Endothelial cell of umbilical vein (primary cell): ENCODE measurements at regions not wholly inside any gene's neighbourhood (a gene's known extent, or its start where the extent isn't known, plus 50 kb on each side); places are given as distances from the start of the nearest gene placed in this dataset.

ENCODE experiments used
- BruUV-seq: library from RNA; stranded (reverse); fragments of 400-500 nt; replicated peaks from 2 replicates; lab custom pipeline; 2021; lab: Mats Ljungman, UMichigan
- CTCF ChIA-PET: fragments of 300-600, 350-600 bp; sonication (Branson Sonifier 250); formaldehyde crosslinking; loops from one replicate; lab custom pipeline; 2021; ENCODE audit warnings: antibody characterized with exemption, inconsistent platforms; lab: Charles Lee
- POLR2A ChIA-PET: fragments of 300-600, 350-600 bp; sonication (Branson Sonifier 250); formaldehyde crosslinking; loops from one replicate; lab custom pipeline; 2021; ENCODE audit warnings: antibody characterized with exemption, inconsistent platforms; lab: Charles Lee
- DNase-seq: peaks from one replicate; pipeline ENCODE4 v3.0.0-alpha.2; 2011; ENCODE audit warnings: low read depth, low spot score
- FAIRE-seq: peaks from 2 replicates; lab custom pipeline; 2011; peaks lifted over from hg19 to GRCh38; lab: Jason Lieb, UNC
- H2AFZ ChIP-seq: 2 replicates; pipeline ENCODE4 v1.6.0; 2012; ENCODE audit warnings: low read depth, low read length, control low read depth, inconsistent platforms
- H3K27ac ChIP-seq: 2 replicates; pipeline ENCODE4 v1.5.1; 2011; ENCODE audit warnings: low read depth, mild to moderate bottlenecking, control low read depth, low read length, moderate library complexity; ENCODE audit not compliant: insufficient read depth
- H3K27me3 ChIP-seq, 2 experiments: 2 replicates each; pipeline versions ENCODE4 v1.6.0 to v1.6.1; 2011; ENCODE audit warnings: low read length in 2 of 2, mixed read lengths in 1 of 2; ENCODE audit not compliant: control insufficient read depth in 2 of 2, insufficient read depth in 2 of 2
- H3K36me3 ChIP-seq, 2 experiments: 2 replicates in 1 of 2; 3 replicates in 1 of 2; pipeline ENCODE4 v1.5.1; 2011; ENCODE audit warnings: low read length in 2 of 2, mild to moderate bottlenecking in 1 of 2, moderate library complexity in 1 of 2; ENCODE audit not compliant: control insufficient read depth in 2 of 2, insufficient read depth in 2 of 2; ENCODE audit errors: extremely low read depth in 1 of 2
- H3K4me1 ChIP-seq: 3 replicates; pipeline ENCODE4 v1.5.1; 2011; ENCODE audit warnings: mild to moderate bottlenecking, low read length; ENCODE audit not compliant: control insufficient read depth, insufficient read depth; ENCODE audit errors: extremely low read depth
- H3K4me2 ChIP-seq: 2 replicates; pipeline ENCODE4 v1.6.1; 2011; ENCODE audit warnings: low read length, control low read depth, mixed read lengths; ENCODE audit not compliant: insufficient read depth
- H3K4me3 ChIP-seq, 3 experiments: fragments of 200-600 bp in 1 of 3; sonication (generic), shearing (Covaris generic) in 1 of 3; replicated peaks in 1 of 3; 2 replicates each; pipeline ENCODE4 v1.5.1; 2011 to 2016; ENCODE audit warnings: control low read depth in 3 of 3, low read length in 3 of 3, mild to moderate bottlenecking in 2 of 3, inconsistent platforms in 1 of 3, low read depth in 1 of 3, moderate library complexity in 1 of 3; ENCODE audit not compliant: insufficient read depth in 1 of 3
- H3K79me2 ChIP-seq: 2 replicates; pipeline ENCODE4 v1.6.0; 2012; ENCODE audit warnings: low read length, inconsistent platforms; ENCODE audit not compliant: control insufficient read depth, insufficient read depth
- H3K9ac ChIP-seq: replicated peaks from 2 replicates; pipeline ENCODE3; 2011; ENCODE audit warnings: low read length, control low read depth; ENCODE audit not compliant: insufficient read depth; ENCODE audit errors: extremely low read depth
- H3K9me1 ChIP-seq: replicated peaks from 3 replicates; pipeline ENCODE4 v1.6.0; 2011; ENCODE audit warnings: mild to moderate bottlenecking, low read length; ENCODE audit not compliant: control insufficient read depth, insufficient read depth; ENCODE audit errors: extremely low read depth
- H3K9me3 ChIP-seq: replicated peaks from 2 replicates; pipeline ENCODE4 v1.5.1; 2012; ENCODE audit warnings: low read length, inconsistent platforms; ENCODE audit not compliant: control insufficient read depth, insufficient read depth
- H4K20me1 ChIP-seq: replicated peaks from 2 replicates; pipeline ENCODE3; 2011; ENCODE audit warnings: mild to moderate bottlenecking, low read length; ENCODE audit not compliant: control insufficient read depth, insufficient read depth; ENCODE audit errors: extremely low read depth
- CTCF ChIP-seq, 2 donors: IDR thresholded peaks; 1 replicate in 1 of 2; 2 replicates in 1 of 2; pipeline ENCODE4 v1.5.1; 2011; ENCODE audit warnings: low read length in 2 of 2, mild to moderate bottlenecking in 2 of 2, moderate library complexity in 2 of 2, control low read depth in 1 of 2, inconsistent platforms in 1 of 2, low read depth in 1 of 2; ENCODE audit not compliant: insufficient read depth in 1 of 2; ENCODE audit errors: extremely low read depth in 1 of 2
- EZH2 ChIP-seq: IDR thresholded peaks from 2 replicates; pipeline ENCODE4 v1.6.1; 2012; ENCODE audit warnings: borderline replicate concordance, low read depth, mild to moderate bottlenecking, moderate library complexity, low read length, inconsistent platforms; ENCODE audit not compliant: severe bottlenecking
- FOS ChIP-seq: IDR thresholded peaks from 2 replicates; pipeline ENCODE4 v1.6.1; 2011; ENCODE audit warnings: mild to moderate bottlenecking, low read length, moderate library complexity, borderline replicate concordance; ENCODE audit not compliant: insufficient read depth
- GATA2 ChIP-seq: IDR thresholded peaks from 2 replicates; pipeline ENCODE4 v1.7.0; 2011; ENCODE audit warnings: low read depth, mild to moderate bottlenecking, moderate library complexity, mixed read lengths, low read length; ENCODE audit not compliant: insufficient read length, insufficient read depth
- JUN ChIP-seq: IDR thresholded peaks from 2 replicates; pipeline ENCODE4 v1.6.1; 2011; ENCODE audit warnings: borderline replicate concordance, low read depth; ENCODE audit not compliant: insufficient read length, insufficient read depth
- MAX ChIP-seq: IDR thresholded peaks from 2 replicates; pipeline ENCODE4 v1.6.1; 2011; ENCODE audit not compliant: insufficient read depth, insufficient read length
- MYC ChIP-seq: IDR thresholded peaks from one replicate; pipeline ENCODE4 v1.6.1; 2011; ENCODE audit warnings: mild to moderate bottlenecking, low read depth, low read length
- POLR2A ChIP-seq: IDR thresholded peaks from 2 replicates; pipeline ENCODE4 v1.6.1; 2012; ENCODE audit warnings: low read depth, mild to moderate bottlenecking, control low read depth, low read length
- POLR2AphosphoS5 ChIP-seq: IDR thresholded peaks from 2 replicates; pipeline ENCODE4 v1.6.1; 2012; ENCODE audit warnings: low read depth, mild to moderate bottlenecking, control low read depth, low read length, moderate library complexity; ENCODE audit not compliant: insufficient read depth
- dilution Hi-C: fragments of 300-500 bp; cut with MboI; formaldehyde crosslinking; loops from one replicate; pipeline ENCODE4 v1.15.0; 2019; ENCODE audit warnings: low sequenced_read_pairs; ENCODE audit not compliant: extremely low pct_ligation_motif_present
- intact Hi-C: fragments of 100-400 bp; cut with micrococcal nuclease; formaldehyde crosslinking; loops from one replicate; pipeline ENCODE4 v1.10.0; 2022

GRCh38 chr19:30273184-30273583 lies 99.0 kb upstream of the ZNF536 start:
- Histone ChIP-seq H3K36me3 (no peaks in the 10 kb centered on the region), H3K9me1 (no peaks in the 10 kb centered on the region), H3K9ac (no peak overlapping the region), H2AFZ (no peak overlapping the region), H3K4me2 (no peak overlapping the region), H3K27ac (no peak overlapping the region), H3K79me2 (no peaks in the 10 kb centered on the region), H3K9me3 (no peaks in the 10 kb centered on the region), H3K4me3 (no peak overlapping the region), H3K4me1 (no peaks in the 10 kb centered on the region), H3K27me3 (no peaks in the 10 kb centered on the region), H4K20me1 (no peaks in the 10 kb centered on the region)
- ChIA-PET CTCF (no interaction called here), POLR2A (no interaction called here)
- FAIRE-seq (no peak), DNase-seq (no peak)
- TF ChIP-seq EZH2 (no peak), POLR2A (no peak)
- intact Hi-C loops (no loop called here), dilution Hi-C loops (no loop called here)
- no TSS peak for BruUV-seq

GRCh38 chr19:30274987-30275386 lies 97.2 kb upstream of the ZNF536 start:
- CTCF ChIA-PET, result no interaction called here
- H3K9ac ChIP-seq, result no peak overlapping the region
- FAIRE-seq, result no peak
- no peaks in the 10 kb centered on the region for H3K36me3 ChIP-seq
- no peak overlapping the region for H3K27ac ChIP-seq
- H3K4me2 ChIP-seq, result no peak overlapping the region
- no peak overlapping the region for H3K4me3 ChIP-seq
- H3K27me3 ChIP-seq, result no peaks in the 10 kb centered on the region
- no peaks in the 10 kb centered on the region for H3K4me1 ChIP-seq
- H3K79me2 ChIP-seq, result no peaks in the 10 kb centered on the region
- intact Hi-C loops (no loop called here), dilution Hi-C loops (no loop called here)
- no TSS peak for BruUV-seq
- H4K20me1 ChIP-seq, result no peaks in the 10 kb centered on the region
- TF ChIP-seq CTCF (IDR thresholded peaks at IDR 0.05; ENCODE audit: extremely low read depth in 1 of 2, insufficient read depth in 1 of 2, low read depth in 1 of 2, low read length in 2 of 2), result no peak
- no peak for TF ChIP-seq POLR2A
- TF ChIP-seq MYC, result no peak
- no peak for TF ChIP-seq EZH2
- no peak for TF ChIP-seq FOS
- TF ChIP-seq GATA2, result no peak
- no peak for TF ChIP-seq POLR2AphosphoS5
- TF ChIP-seq MAX, result no peak
- TF ChIP-seq JUN, result no peak
- no peak for DNase-seq
- no peaks in the 10 kb centered on the region for H3K9me3 ChIP-seq
- no peaks in the 10 kb centered on the region for H3K9me1 ChIP-seq
- POLR2A ChIA-PET, result no interaction called here
- H2AFZ ChIP-seq, result no peak overlapping the region
